ENCODE measurements at regions not wholly inside any gene's neighbourhood (a gene's known extent, or its start where the extent isn't known, plus 50 kb on each side); places are given as distances from the start of the nearest gene placed in this dataset.

DNA sequence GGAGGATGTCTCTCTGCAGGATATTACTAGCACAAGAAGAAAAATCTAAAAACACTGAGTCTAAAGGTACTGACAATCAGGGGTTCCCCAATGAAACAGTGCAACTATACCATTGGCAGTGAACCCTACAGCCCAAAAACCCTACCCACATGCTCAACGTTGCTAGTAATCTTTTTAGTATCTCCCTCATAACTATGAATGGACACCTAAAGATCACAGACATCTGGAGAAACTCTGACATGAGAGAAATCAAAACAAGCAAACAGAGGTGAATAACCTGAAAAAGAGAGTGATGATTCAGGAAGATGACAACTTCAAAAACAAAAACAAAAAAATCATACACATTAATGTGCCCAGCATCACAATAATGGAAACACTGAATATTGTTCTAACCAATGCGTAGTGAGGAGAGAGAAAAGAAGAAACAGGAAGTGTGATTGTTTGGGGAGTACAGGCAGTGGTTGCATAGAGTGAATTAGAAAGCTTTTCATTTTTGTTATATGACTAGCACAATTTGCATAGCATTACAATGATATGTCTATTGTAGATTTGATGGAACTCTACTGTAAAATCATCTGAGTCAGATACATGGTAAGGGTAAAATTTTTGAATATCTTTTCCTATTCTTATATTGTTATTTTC is 78.9 kb upstream of the FMR1 start:
- no peak for DNase-seq

DNA sequence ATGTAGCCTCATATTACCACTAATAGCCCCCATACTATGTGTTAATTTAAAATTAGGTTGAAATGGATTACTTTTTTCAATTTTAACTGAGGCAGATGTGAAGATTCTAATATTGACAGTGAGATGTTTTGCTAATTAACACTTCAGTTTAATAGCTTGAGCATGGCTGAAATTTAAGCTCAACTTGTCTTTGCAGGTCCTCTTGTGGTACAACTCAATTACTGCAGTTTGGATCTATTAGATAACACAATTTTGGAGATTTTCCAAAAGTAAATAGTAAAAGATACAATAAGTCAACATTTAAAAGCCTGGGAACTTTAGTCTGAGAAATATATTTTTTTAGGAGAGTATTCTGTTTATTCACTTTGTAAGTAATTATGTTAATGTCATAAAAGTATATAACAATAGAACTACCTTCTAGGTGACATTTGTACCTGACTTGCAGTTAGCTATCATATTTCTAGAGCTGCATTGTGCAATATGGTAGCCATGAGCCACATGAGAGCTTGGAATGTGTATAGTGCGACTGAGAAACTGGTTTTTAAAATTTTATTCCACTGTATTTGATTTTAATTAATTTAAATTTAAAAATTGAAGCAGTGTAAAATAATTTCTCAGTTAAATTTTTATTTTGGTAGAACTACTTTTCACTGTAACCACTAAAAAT is 73.1 kb upstream of the FMR1 start:
- DNase-seq = no peak

DNA sequence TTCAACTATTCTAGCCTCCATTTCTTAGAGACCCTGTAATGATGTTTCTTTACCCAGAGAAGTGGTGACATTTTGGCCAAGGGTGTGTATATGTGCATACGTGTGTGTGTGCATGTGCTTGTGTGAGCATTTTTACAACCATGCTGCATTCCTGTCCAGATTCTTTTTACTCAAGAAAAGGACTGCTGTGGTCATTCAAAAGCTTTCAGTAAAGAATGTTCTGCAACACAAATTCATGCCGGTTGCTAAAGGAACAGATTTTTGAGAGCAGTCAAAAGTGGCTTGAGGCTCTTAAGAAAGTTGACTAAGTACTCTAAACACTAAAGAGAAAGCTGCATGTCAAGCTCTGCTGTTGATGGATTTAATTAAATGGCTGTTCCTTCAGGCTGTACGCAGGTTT is 65.0 kb upstream of the FMR1 start:
- no peak for DNase-seq

DNA sequence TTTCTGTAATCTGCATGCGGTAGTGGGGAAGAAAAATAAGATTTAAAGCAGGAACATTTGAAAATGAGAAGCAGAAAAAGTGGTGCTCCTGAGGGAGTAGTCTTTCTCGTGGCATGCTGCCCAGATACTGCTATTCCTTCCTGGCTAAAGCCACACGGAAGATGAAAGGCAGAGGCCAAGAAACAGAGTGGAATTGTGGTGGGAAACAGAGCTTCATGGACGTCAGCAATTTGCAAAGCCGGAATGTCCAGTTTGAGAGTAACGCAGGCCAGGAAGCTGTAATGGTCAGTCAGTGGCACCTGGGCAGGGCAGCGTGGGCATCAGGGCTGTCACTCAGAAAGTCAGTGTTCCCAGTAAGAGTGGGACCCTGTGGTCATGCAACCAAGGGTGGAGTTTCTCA is 63.7 kb upstream of the FMR1 start:
- no peak for DNase-seq

DNA sequence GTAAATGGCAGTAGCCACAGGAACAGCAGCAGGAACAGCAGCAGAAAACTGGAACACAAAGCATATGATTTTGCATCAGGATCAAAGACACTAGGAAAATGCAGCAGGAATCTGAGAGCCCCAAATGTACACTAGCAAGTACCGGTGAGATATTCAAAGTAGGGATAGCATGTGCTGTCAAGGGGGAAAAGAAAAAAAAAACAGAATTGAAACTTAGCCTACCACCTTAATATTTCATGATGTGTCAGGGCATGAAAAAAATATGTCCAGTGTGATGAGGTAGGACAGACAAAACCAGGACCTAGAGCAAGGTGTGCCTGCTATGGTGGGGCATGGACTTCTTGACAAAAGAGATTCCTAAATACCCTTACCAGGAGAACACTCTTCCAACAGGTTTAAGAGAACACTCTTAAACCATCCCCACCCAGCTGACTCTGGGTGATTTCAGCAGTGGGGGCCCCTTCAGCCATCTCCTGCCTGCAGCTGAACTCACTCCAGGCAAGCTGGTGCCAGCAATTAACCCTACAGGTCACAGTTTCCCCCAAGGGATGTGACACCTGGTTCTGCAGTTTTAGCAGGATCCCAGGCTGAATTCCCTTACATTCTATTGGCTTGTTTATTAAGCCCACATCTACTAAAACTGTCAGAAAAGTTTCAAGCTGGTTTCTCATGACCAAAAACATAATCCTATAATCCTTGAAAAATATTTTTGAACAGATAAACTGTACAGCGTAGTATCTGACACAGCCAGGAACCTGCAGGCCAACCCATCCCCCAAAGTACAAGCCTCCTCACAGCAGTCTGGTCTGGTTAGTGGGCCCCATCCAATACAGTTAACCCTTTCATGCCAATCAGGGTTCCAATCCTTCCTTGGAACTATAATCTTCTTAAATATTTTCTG is 62.9 kb upstream of the FMR1 start:
- DNase-seq = no peak

DNA sequence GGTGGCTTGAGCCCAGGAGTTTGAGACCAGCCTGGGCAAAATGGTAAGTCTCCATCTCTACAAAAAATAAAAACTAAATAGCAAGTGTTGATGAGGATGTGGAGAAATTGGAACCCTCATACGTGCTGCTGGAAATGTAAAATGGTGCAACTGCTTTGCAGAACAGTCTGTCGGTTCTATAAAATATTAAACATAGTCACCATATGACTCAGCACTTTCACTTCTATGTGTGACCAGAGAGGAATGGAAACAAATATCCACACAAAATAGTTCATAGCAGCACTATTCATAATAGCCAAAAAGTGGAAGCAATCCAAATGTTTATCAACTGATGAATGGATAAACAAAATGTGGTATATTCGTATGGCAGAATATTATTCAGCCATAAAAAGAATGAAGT is 60.8 kb upstream of the FMR1 start:
- DNase-seq = no peak

DNA sequence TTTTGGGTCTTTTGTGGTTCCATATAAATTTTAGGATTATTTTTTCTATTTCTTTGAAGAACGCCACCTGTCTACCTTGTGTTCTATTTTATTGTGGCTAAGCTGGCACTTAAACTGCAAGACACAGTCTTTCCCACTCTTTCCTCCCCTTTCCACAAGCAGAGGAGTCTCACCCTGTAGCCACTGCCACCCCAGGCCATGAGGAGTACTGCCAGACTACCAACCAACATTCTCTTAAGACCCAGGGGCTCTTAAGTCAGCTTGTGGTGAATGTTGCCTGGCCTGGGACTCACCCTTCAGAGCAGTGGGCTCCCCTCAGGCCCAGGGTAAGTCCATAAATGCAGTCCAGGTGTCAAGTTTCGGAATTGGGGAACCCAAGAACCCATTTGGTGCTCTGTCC is 58.0 kb upstream of the FMR1 start:
- no peak for DNase-seq

DNA sequence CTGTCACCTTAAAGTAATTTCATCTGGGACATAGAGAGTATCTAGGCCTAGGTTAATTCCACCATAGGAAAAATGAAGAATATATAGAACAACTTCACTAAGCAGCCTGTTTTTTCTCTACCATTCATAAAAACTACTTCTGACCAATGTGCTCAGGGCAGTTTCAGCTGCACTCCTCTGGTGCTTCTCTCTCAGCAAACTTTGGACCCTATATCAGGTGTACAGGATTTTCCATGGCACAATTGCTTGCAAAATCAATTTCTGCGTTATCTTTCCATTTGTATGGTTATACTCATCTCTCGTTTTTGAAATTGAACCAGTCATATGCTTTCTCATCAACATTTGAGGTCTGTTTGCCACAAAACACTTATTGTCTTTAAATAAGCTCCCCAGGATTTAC is 52.1 kb upstream of the FMR1 start:
- no peak for DNase-seq
